ENCODE measurements at regions not wholly inside any gene's neighbourhood (a gene's known extent, or its start where the extent isn't known, plus 50 kb on each side); places are given as distances from the start of the nearest gene placed in this dataset.

- Mint-ChIP-seq H3K4me3 (no peak overlapping the region), H3K27me3 (no peaks in the 10 kb centered on the region), H3K36me3 (no peaks in the 10 kb centered on the region), H3K4me1 (ENCODE audit: unreplicated experiment) (no peaks in the 10 kb centered on the region), H3K27ac (no peak overlapping the region), H3K9me3 (peaks cover 9% of the 10 kb centered on the region)
- DNase-seq (ENCODE audit: extremely low spot score, unreplicated experiment), result no peak
- no peak for TF ChIP-seq CTCF (conservative IDR thresholded peaks at IDR 0.05)
Observed at GRCh38 chr2:211026109-211026508, 469.7 kb downstream of the CPS1 start.

- Mint-ChIP-seq H3K9me3 (peaks cover 9% of the 10 kb centered on the region), H3K27ac (no peak overlapping the region), H3K36me3 (no peaks in the 10 kb centered on the region), H3K4me1 (ENCODE audit: unreplicated experiment) (no peaks in the 10 kb centered on the region), H3K27me3 (no peaks in the 10 kb centered on the region), H3K4me3 (no peak overlapping the region)
- no peak for TF ChIP-seq CTCF (conservative IDR thresholded peaks at IDR 0.05)
- no peak for DNase-seq (ENCODE audit: extremely low spot score, unreplicated experiment)
Observed at GRCh38 chr2:211027976-211028375, 471.6 kb downstream of the CPS1 start.

- Mint-ChIP-seq H3K4me1 (ENCODE audit: unreplicated experiment) (no peaks in the 10 kb centered on the region), H3K9me3 (no peaks in the 10 kb centered on the region), H3K36me3 (no peaks in the 10 kb centered on the region), H3K27me3 (no peaks in the 10 kb centered on the region), H3K4me3 (no peak overlapping the region), H3K27ac (no peak overlapping the region)
- TF ChIP-seq CTCF (conservative IDR thresholded peaks at IDR 0.05), result peak; percentile 76
- DNase-seq (ENCODE audit: extremely low spot score, unreplicated experiment), result no peak
Observed at GRCh38 chr2:211033765-211034164, 477.4 kb downstream of the CPS1 start.

GRCh38 chr2:211035548-211036185, 479.3 kb downstream of the CPS1 start:
- Mint-ChIP-seq H3K27me3 (no peaks in the 10 kb centered on the region), H3K4me1 (ENCODE audit: unreplicated experiment) (no peaks in the 10 kb centered on the region), H3K4me3 (no peak overlapping the region), H3K9me3 (no peaks in the 10 kb centered on the region), H3K36me3 (no peaks in the 10 kb centered on the region), H3K27ac (no peak overlapping the region)
- peak; percentile 75 for TF ChIP-seq CTCF (conservative IDR thresholded peaks at IDR 0.05)
- no peak for DNase-seq (ENCODE audit: extremely low spot score, unreplicated experiment)

GRCh38 chr2:211045025-211045424, 488.6 kb downstream of the CPS1 start:
- Mint-ChIP-seq H3K4me3 (no peak overlapping the region), H3K36me3 (no peaks in the 10 kb centered on the region), H3K9me3 (no peaks in the 10 kb centered on the region), H3K4me1 (ENCODE audit: unreplicated experiment) (peaks cover 6% of the 10 kb centered on the region), H3K27ac (no peak overlapping the region), H3K27me3 (no peaks in the 10 kb centered on the region)
- no peak for TF ChIP-seq CTCF (conservative IDR thresholded peaks at IDR 0.05)
- DNase-seq (ENCODE audit: extremely low spot score, unreplicated experiment), result no peak
